ENCODE measurements at regions not wholly inside any gene's neighbourhood (a gene's known extent, or its start where the extent isn't known, plus 50 kb on each side); places are given as distances from the start of the nearest gene placed in this dataset.
A peak's percentile ranks its signal among the peaks of the same experiment; 100 is the strongest.
"Not testable (repeated sequence)": the region's sequence is repeated elsewhere in the genome, so short reads cannot be mapped to it uniquely, and the experiment has no call there.

GRCh38 chr3:10109-10996 lies 186.2 kb upstream of the CHL1 start:
- DNase-seq: not testable (repeated sequence)

- DNase-seq: no peak
Measured at GRCh38 chr3:11734-12133, 184.8 kb upstream of the CHL1 start.

- no peak for DNase-seq
Measured at GRCh38 chr3:14652-15051, 181.9 kb upstream of the CHL1 start.

GRCh38 chr3:16366-16765 lies 180.2 kb upstream of the CHL1 start:
- DNase-seq: no peak

GRCh38 chr3:20421-20820 lies 176.1 kb upstream of the CHL1 start:
- DNase-seq: no peak

GRCh38 chr3:24006-24405 lies 172.6 kb upstream of the CHL1 start:
- no peak for DNase-seq

GRCh38 chr3:25056-25455 lies 171.5 kb upstream of the CHL1 start:
- no peak for DNase-seq

GRCh38 chr3:35985-36384 lies 160.6 kb upstream of the CHL1 start:
- not testable (repeated sequence) for DNase-seq

- DNase-seq: peak; percentile 35 to 42
Measured at GRCh38 chr3:42871-43744, 153.5 kb upstream of the CHL1 start.

GRCh38 chr3:44028-44676 lies 152.4 kb upstream of the CHL1 start:
- DNase-seq: no peak

- DNase-seq: not testable (repeated sequence)
Measured at GRCh38 chr3:44941-45340, 151.6 kb upstream of the CHL1 start.

GRCh38 chr3:46576-46975 lies 150.0 kb upstream of the CHL1 start:
- no peak for DNase-seq

GRCh38 chr3:53441-53840 lies 143.1 kb upstream of the CHL1 start:
- DNase-seq: not testable (repeated sequence)

GRCh38 chr3:54240-54639 lies 142.3 kb upstream of the CHL1 start:
- DNase-seq: peak in 1 of 2 experiments; percentile 4

- no peak for DNase-seq
Measured at GRCh38 chr3:56672-57071, 139.9 kb upstream of the CHL1 start.

- no peak for DNase-seq
Measured at GRCh38 chr3:59854-60253, 136.7 kb upstream of the CHL1 start.

- DNase-seq: no peak
Measured at GRCh38 chr3:63095-63765, 133.3 kb upstream of the CHL1 start.

- no peak for DNase-seq
Measured at GRCh38 chr3:69690-70089, 126.9 kb upstream of the CHL1 start.

- DNase-seq: no peak
Measured at GRCh38 chr3:72776-73175, 123.8 kb upstream of the CHL1 start.

- no peak for DNase-seq
Measured at GRCh38 chr3:73271-73670, 123.3 kb upstream of the CHL1 start.

GRCh38 chr3:74676-75243 lies 121.8 kb upstream of the CHL1 start:
- DNase-seq: no peak

GRCh38 chr3:75260-75659 lies 121.3 kb upstream of the CHL1 start:
- no peak for DNase-seq
